T47D (cell line): ENCODE measurements at regions not wholly inside any gene's neighbourhood (a gene's known extent, or its start where the extent isn't known, plus 50 kb on each side); places are given as distances from the start of the nearest gene placed in this dataset.
"Not testable (repeated sequence)": the region's sequence is repeated elsewhere in the genome, so short reads cannot be mapped to it uniquely, and the experiment has no call there.

ENCODE experiments used
- DNase-seq, 2 experiments: peaks; one replicate each; pipeline versions ENCODE4 v3.0.0 to v3.0.0-alpha.2; 2011 to 2012; ENCODE audit warnings: low read depth in 1 of 2, low spot score in 1 of 2
- JUND ChIP-seq: IDR thresholded peaks from 2 replicates; pipeline ENCODE4 v1.6.1; 2012; ENCODE audit warnings: low read depth
- in situ Hi-C: cut with HindIII; loops from 2 replicates; pipeline ENCODE4 v1.10.0; 2016; ENCODE audit warnings: low sequenced_read_pairs, low pct_unique_long_range_greater_than_20kb

GRCh38 chr11:45386972-45387371, 100.8 kb upstream of the SYT13 start:
- DNase-seq = no peak
- no peak for TF ChIP-seq JUND
- in situ Hi-C loops = no loop called here

GRCh38 chr11:45385844-45386243, 99.7 kb upstream of the SYT13 start:
- in situ Hi-C loops = no loop called here

GRCh38 chr11:45385423-45385822, 99.3 kb upstream of the SYT13 start:
- no peak for DNase-seq
- TF ChIP-seq JUND = no peak
- in situ Hi-C loops = no loop called here

More at GRCh38 chr11:45385844-45386243, 99.7 kb upstream of the SYT13 start:
- no peak for TF ChIP-seq JUND
- DNase-seq = no peak

GRCh38 chr11:45384711-45385241, 98.6 kb upstream of the SYT13 start:
- no peak for TF ChIP-seq JUND
- no peak for DNase-seq
- in situ Hi-C loops = no loop called here

GRCh38 chr11:45384016-45384415, 97.9 kb upstream of the SYT13 start:
- no peak for TF ChIP-seq JUND

GRCh38 chr11:45383224-45383623, 97.1 kb upstream of the SYT13 start:
- in situ Hi-C loops = no loop called here
- no peak for TF ChIP-seq JUND
- DNase-seq = no peak

More at GRCh38 chr11:45384016-45384415, 97.9 kb upstream of the SYT13 start:
- DNase-seq = no peak
- in situ Hi-C loops = no loop called here

GRCh38 chr11:45382133-45382878, 96.2 kb upstream of the SYT13 start:
- TF ChIP-seq JUND = no peak
- no peak for DNase-seq
- in situ Hi-C loops = no loop called here

GRCh38 chr11:45379162-45379863, 93.2 kb upstream of the SYT13 start:
- in situ Hi-C loops = no loop called here
- DNase-seq = no peak
- TF ChIP-seq JUND = no peak

- DNase-seq = no peak
- TF ChIP-seq JUND = no peak
- in situ Hi-C loops = no loop called here
Measured at GRCh38 chr11:45378516-45378915, 92.4 kb upstream of the SYT13 start.

GRCh38 chr11:45374653-45375059, 88.5 kb upstream of the SYT13 start:
- no peak for DNase-seq
- in situ Hi-C loops = no loop called here
- TF ChIP-seq JUND = no peak

- no peak for DNase-seq
- TF ChIP-seq JUND = no peak
- in situ Hi-C loops = no loop called here
Measured at GRCh38 chr11:45374130-45374529, 88.0 kb upstream of the SYT13 start.

GRCh38 chr11:45373506-45374035, 87.4 kb upstream of the SYT13 start:
- no peak for TF ChIP-seq JUND
- in situ Hi-C loops = no loop called here
- no peak for DNase-seq

- in situ Hi-C loops = not testable (repeated sequence)
Measured at GRCh38 chr11:45372414-45372813, 86.3 kb upstream of the SYT13 start.

More at GRCh38 chr11:45372414-45372813, 86.3 kb upstream of the SYT13 start:
- not testable (repeated sequence) for DNase-seq
